ENCODE measurements at regions not wholly inside any gene's neighbourhood (a gene's known extent, or its start where the extent isn't known, plus 50 kb on each side); places are given as distances from the start of the nearest gene placed in this dataset.
"Not testable (repeated sequence)": the region's sequence is repeated elsewhere in the genome, so short reads cannot be mapped to it uniquely, and the experiment has no call there.

- not testable (repeated sequence) for TF ChIP-seq CTCF (IDR thresholded peaks at IDR 0.05; ENCODE audit: low read depth, low read length, missing input control); RAD21 (IDR thresholded peaks at IDR 0.05); ATF3 (IDR thresholded peaks at IDR 0.05); TAF1 (conservative IDR thresholded peaks at IDR 0.05); ZBTB33 (IDR thresholded peaks at IDR 0.05); RXRA (IDR thresholded peaks at IDR 0.05); REST (IDR thresholded peaks at IDR 0.05); MAX (IDR thresholded peaks at IDR 0.05); GABPA (IDR thresholded peaks at IDR 0.05 in 1 of 2, conservative IDR thresholded peaks at IDR 0.05 in 1 of 2); SP1 (IDR thresholded peaks at IDR 0.05)
Observed at GRCh38 chr11:71705086-71705737, 122.5 kb upstream of the KRTAP5-11 start.
